ENCODE measurements at regions not wholly inside any gene's neighbourhood (a gene's known extent, or its start where the extent isn't known, plus 50 kb on each side); places are given as distances from the start of the nearest gene placed in this dataset.

DNA sequence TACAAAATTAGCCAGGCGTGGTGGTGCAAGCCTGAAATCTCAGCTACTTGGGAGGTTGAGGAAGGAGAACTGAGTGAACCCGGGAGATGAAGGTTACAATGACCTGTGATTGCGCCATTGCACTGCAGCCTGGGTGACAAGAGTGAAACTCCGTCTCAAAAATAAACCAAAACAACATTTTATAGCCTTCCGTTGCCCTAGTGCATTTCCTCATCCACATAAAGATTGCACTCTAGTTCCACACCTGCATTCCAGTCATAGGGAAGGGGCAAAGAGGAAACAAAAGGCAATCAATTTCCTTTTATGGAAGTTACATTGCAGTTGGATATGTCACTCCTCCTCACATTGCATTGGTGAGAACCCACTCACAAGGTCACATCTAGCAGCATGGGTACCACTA lies 182.7 kb upstream of the ARG1 start:
- Histone ChIP-seq H3K36me3 (no peaks in the 10 kb centered on the region), H3K27me3 (no peaks in the 10 kb centered on the region), H3K4me3 (ENCODE audit: low read depth, low read length) (no peak overlapping the region), H3K4me1 (no peaks in the 10 kb centered on the region), H3K9me3 (no peaks in the 10 kb centered on the region)
- TF ChIP-seq, protein P1, sequence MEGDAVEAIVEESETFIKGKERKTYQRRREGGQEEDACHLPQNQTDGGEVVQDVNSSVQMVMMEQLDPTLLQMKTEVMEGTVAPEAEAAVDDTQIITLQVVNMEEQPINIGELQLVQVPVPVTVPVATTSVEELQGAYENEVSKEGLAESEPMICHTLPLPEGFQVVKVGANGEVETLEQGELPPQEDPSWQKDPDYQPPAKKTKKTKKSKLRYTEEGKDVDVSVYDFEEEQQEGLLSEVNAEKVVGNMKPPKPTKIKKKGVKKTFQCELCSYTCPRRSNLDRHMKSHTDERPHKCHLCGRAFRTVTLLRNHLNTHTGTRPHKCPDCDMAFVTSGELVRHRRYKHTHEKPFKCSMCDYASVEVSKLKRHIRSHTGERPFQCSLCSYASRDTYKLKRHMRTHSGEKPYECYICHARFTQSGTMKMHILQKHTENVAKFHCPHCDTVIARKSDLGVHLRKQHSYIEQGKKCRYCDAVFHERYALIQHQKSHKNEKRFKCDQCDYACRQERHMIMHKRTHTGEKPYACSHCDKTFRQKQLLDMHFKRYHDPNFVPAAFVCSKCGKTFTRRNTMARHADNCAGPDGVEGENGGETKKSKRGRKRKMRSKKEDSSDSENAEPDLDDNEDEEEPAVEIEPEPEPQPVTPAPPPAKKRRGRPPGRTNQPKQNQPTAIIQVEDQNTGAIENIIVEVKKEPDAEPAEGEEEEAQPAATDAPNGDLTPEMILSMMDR (IDR thresholded peaks at IDR 0.05; ENCODE audit: low read depth, low read length): no peak
- DNase-seq: no peak

DNA sequence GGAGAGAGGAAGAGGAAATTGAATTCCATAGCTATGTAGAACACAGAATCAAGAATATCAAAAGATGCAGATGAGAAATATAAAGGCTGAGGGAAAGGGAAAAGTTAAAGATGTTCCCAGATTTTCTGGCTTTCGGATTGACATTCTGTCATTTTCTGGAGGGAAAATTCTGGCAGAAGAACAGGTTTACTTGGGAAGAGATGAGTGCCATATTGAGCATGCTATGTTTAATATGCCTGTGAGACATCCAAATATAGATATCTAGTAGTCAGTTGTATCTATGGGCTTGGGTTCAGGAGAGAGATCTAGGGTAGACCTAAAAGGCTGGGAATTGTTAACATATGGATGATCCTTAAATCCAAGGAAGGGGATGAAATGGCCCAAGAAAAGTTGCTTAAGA lies 181.9 kb upstream of the ARG1 start:
- no peaks in the 10 kb centered on the region for H3K9me3 ChIP-seq
- no peaks in the 10 kb centered on the region for H3K36me3 ChIP-seq
- no peaks in the 10 kb centered on the region for H3K4me1 ChIP-seq
- no peaks in the 10 kb centered on the region for H3K27me3 ChIP-seq
- TF ChIP-seq, protein P1 (IDR thresholded peaks at IDR 0.05; ENCODE audit: low read depth, low read length): no peak
- H3K4me3 ChIP-seq (ENCODE audit: low read depth, low read length): no peak overlapping the region
- DNase-seq: no peak

DNA sequence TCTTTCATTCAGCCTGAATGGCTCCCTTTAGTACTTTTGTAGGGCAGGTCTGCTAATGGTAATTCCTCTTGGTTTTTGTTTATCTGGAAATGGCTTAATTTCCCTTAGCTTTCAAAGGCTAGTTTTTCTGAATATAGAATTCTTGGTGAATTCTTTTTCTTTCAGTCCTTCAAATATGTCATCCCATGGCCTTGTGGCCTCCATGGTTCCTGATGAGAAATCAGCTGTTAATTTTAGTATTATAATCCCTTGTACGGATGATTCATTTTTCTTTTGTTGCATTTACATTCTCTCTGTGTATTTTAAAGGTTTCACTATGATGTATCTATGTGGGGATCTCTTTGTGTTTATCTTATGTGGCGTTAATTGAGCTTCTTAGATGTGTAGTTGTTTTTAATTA lies 179.6 kb upstream of the ARG1 start:
- no peak for DNase-seq
- H3K36me3 ChIP-seq: no peaks in the 10 kb centered on the region
- no peaks in the 10 kb centered on the region for H3K9me3 ChIP-seq
- H3K4me3 ChIP-seq (ENCODE audit: low read depth, low read length): no peak overlapping the region
- TF ChIP-seq, protein P1 (IDR thresholded peaks at IDR 0.05; ENCODE audit: low read depth, low read length): no peak
- H3K4me1 ChIP-seq: no peaks in the 10 kb centered on the region
- no peaks in the 10 kb centered on the region for H3K27me3 ChIP-seq

DNA sequence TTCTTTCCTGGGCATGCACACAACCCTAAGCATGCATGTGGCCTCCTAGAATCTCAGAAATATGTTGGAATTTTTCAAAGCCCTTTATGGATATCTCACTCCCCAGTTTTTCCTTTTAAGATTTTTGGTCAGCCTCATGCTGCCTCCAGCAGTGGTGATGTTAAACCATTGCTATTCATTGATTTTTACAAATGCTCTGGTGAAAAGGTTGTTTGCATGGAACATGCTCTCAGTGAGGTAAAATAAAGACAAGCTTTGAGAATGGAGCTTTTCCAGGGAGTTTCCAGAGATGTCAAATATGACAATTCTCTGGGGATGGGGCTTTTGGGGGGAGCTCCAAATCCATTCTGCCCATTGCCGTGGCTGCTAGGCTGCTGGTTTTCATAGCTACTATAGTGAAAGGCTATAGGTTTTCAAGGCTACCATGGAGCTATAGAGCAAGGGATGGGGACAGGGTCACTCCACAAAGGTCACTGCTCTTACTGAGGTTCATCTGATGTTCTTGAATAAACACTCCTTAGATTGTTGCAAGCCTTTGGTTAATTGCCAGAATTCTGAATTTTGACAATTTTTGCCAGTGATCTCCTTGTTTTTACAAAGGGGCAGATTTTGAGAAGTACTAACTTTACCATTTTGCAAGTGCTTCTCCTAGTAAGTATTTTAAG lies 178.1 kb upstream of the ARG1 start:
- DNase-seq: no peak
- no peaks in the 10 kb centered on the region for H3K36me3 ChIP-seq
- no peak overlapping the region for H3K4me3 ChIP-seq (ENCODE audit: low read depth, low read length)
- H3K9me3 ChIP-seq: no peaks in the 10 kb centered on the region
- TF ChIP-seq, protein P1 (IDR thresholded peaks at IDR 0.05; ENCODE audit: low read depth, low read length): no peak
- no peaks in the 10 kb centered on the region for H3K27me3 ChIP-seq
- H3K4me1 ChIP-seq: no peaks in the 10 kb centered on the region

DNA sequence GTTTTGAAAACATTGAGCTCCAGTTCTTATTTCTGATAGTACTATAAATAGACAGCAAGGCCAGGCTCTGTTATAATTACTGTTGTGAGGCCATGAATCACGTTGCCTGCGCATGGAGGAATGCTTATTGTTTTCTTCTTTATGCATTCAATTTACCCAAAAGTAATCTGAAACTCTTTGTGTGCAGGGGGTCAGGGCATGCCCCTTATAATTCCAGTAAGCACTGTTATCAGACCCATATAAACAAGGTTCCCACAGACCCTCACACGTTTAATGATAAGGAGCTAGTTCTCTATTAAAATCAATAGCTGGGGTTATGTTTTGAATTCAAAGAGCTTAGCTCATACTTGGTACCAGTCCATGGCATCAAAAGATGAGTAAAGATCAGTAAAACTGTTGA lies 174.8 kb upstream of the ARG1 start:
- Histone ChIP-seq H3K4me3 (ENCODE audit: low read depth, low read length) (no peak overlapping the region), H3K27me3 (no peaks in the 10 kb centered on the region), H3K9me3 (no peaks in the 10 kb centered on the region), H3K36me3 (no peaks in the 10 kb centered on the region), H3K4me1 (no peaks in the 10 kb centered on the region)
- DNase-seq: no peak
- TF ChIP-seq, protein P1 (IDR thresholded peaks at IDR 0.05; ENCODE audit: low read depth, low read length): no peak

DNA sequence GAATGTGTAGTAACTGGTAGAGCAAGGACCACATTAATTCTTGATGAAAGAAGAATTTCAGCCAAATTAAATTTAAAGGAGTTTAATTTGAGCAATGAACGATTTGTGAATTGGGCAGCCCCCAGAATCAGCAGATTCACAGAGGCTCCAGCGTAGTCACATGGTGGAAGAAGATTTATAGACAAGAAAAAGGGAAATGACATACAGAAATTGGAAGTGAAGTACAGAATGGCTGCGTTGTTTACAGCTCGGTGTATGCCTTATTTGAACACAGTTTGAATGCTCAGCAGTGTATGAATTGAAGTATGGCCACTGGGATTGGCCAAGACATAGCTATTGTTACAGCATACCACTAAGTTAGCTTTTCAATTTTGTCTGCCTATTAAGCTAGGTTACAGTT lies 173.6 kb upstream of the ARG1 start:
- Histone ChIP-seq H3K27me3 (no peaks in the 10 kb centered on the region), H3K36me3 (no peaks in the 10 kb centered on the region), H3K9me3 (no peaks in the 10 kb centered on the region), H3K4me1 (no peaks in the 10 kb centered on the region), H3K4me3 (ENCODE audit: low read depth, low read length) (no peak overlapping the region)
- no peak for DNase-seq
- TF ChIP-seq, protein P1 (IDR thresholded peaks at IDR 0.05; ENCODE audit: low read depth, low read length): no peak

Data from BE2C (cell line).